ENCODE measurements at regions not wholly inside any gene's neighbourhood (a gene's known extent, or its start where the extent isn't known, plus 50 kb on each side); places are given as distances from the start of the nearest gene placed in this dataset.

DNA sequence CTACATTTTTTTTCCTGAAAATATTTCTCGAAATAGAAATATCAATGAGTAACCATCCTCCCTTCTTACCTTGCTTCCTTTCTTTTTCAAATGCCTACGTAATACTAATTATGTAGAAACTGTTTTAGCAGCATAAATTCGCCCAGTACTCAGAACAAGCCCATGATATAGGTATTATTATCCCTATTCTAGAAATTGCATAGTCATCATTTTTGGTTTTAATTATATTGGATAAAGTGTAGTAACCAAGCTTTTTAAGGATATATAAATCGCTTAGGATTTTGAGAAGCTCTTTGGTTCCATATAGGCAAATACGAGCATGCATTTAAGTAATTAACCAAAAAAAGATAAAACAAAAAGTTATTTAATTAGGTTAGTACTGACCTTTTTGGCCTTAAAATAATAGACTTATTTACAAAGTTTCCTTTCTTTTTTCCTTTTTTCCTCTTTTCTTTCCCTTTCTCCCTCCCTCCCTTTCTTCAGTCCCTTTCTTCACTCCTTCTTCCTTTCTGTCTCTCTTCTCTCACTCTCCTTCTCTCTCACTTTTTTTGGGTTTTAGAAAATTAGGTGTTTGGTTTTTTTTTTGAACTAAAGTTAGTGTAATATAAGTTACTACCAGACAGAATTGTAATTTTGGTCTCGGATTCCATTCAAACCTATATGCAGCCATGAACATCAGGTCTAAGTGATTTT is 457.7 kb downstream of the RFPL4B start:
- no peak for DNase-seq (ENCODE audit: low read depth)
- H3K4me3 ChIP-seq (ENCODE audit: low read depth, low read length), result no peak overlapping the region
- TF ChIP-seq CTCF (IDR thresholded peaks at IDR 0.05; ENCODE audit: insufficient read depth, low read depth, low read length, missing control alignments), result no peak

DNA sequence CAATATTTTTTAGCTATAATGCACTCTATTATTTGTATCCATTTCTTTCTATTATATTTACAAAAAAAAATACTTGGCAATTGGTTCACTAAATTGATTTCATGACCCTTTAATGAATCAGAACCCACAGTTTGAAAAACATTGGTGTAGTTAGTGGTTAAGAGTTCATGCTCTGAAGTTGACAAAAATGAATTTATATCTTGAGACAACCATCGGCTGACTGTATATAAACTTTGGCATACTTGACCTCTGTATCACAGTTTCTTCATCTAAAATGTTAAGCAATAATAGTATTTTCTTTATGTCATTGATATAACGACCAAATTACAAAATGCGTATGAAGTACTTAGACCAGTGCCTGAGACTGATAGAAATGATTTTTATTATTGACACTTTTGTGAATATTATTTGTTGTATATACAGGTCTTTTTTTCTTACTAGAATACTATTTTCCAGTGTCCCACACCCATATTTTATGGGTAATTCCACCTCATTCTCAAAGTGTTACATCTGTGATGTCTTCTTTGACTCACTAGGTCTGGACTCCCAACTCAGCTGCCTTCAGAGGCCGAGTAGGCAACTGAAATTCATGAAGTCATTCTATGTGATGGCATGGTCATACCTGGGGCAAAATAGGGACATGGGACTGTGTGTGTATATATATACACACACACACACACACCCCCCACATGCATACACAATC is 459.2 kb downstream of the RFPL4B start:
- H3K4me3 ChIP-seq (ENCODE audit: low read depth, low read length), result no peak overlapping the region
- DNase-seq (ENCODE audit: low read depth), result no peak
- TF ChIP-seq CTCF (IDR thresholded peaks at IDR 0.05; ENCODE audit: insufficient read depth, low read depth, low read length, missing control alignments), result no peak

GRCh38 chr6:112821476-112821875 is 474.3 kb downstream of the RFPL4B start:
- TF ChIP-seq CTCF (IDR thresholded peaks at IDR 0.05; ENCODE audit: insufficient read depth, low read depth, low read length, missing control alignments), result no peak
- DNase-seq (ENCODE audit: low read depth), result no peak
- H3K4me3 ChIP-seq (ENCODE audit: low read depth, low read length), result no peak overlapping the region

DNA sequence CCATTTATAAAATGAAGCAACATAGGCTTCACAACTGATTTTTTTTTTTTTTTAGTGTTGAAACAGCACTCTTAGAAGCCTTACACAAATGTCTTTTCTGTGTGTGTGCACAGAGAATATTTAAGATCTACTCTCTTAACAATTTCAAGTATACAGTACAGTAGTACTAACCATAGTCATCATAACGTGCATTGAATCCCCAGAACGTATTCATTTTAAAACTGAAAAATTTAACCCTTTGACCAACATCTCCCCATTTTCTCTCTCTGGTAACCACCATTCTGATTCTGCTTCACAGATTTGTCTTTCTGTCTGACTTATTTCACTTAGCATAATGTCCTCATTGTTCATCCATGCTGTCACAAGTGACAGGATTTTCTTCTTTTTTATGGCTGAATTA is 475.6 kb downstream of the RFPL4B start:
- TF ChIP-seq CTCF (IDR thresholded peaks at IDR 0.05; ENCODE audit: insufficient read depth, low read depth, low read length, missing control alignments), result no peak
- H3K4me3 ChIP-seq (ENCODE audit: low read depth, low read length), result no peak overlapping the region
- no peak for DNase-seq (ENCODE audit: low read depth)

DNA sequence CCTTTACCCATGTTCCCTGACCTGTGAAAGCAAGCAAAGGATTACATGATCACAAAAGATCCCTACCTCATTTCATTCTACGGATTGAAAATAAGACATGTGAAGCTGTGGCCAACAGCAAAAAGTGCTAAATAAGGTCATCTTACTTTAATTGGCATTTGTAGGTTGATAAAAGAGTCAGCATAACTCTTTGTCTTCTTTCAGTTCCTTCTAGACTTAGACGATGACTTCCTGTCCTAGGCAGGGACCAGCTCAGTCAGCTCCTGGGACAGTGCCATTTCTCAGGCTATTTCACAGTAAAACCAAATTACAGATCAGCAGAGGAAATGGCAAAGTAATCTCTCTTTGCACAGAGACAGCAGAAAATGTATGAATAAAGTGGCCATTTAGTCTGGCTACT is 480.7 kb downstream of the RFPL4B start:
- no peak overlapping the region for H3K4me3 ChIP-seq (ENCODE audit: low read depth, low read length)
- DNase-seq (ENCODE audit: low read depth), result peak; percentile 77
- no peak for TF ChIP-seq CTCF (IDR thresholded peaks at IDR 0.05; ENCODE audit: insufficient read depth, low read depth, low read length, missing control alignments)

GRCh38 chr6:112831022-112831421 is 483.9 kb downstream of the RFPL4B start:
- no peak for TF ChIP-seq CTCF (IDR thresholded peaks at IDR 0.05; ENCODE audit: insufficient read depth, low read depth, low read length, missing control alignments)
- H3K4me3 ChIP-seq (ENCODE audit: low read depth, low read length), result no peak overlapping the region
- no peak for DNase-seq (ENCODE audit: low read depth)

Data from GM12865 (cell line).